Endodermal cell (in vitro differentiated cells): ENCODE measurements at regions not wholly inside any gene's neighbourhood (a gene's known extent, or its start where the extent isn't known, plus 50 kb on each side); places are given as distances from the start of the nearest gene placed in this dataset.

ENCODE experiments used
- DNase-seq: peaks from one replicate; pipeline ENCODE4 v3.0.0-alpha.2; 2017
- H3K27ac ChIP-seq: 2 replicates; pipeline ENCODE4 v1.5.1; 2013; ENCODE audit warnings: mild to moderate bottlenecking, low read depth, low read length, moderate library complexity
- H3K27me3 ChIP-seq: 2 replicates; pipeline ENCODE4 v1.6.1; 2013; ENCODE audit warnings: mild to moderate bottlenecking, low read length, moderate library complexity; ENCODE audit not compliant: insufficient read depth, control insufficient read depth, poor library complexity, severe bottlenecking
- H3K36me3 ChIP-seq: 2 replicates; pipeline ENCODE4 v1.7.0; 2013; ENCODE audit warnings: mild to moderate bottlenecking, low read length, moderate library complexity; ENCODE audit not compliant: control insufficient read depth, insufficient read depth
- H3K4me1 ChIP-seq: one replicate; pipeline ENCODE4 v1.7.0; 2013; ENCODE audit warnings: low read length; ENCODE audit not compliant: control insufficient read depth, insufficient read depth
- H3K4me3 ChIP-seq: 2 replicates; pipeline ENCODE4 v1.5.1; 2013; ENCODE audit warnings: mild to moderate bottlenecking, low read length, moderate library complexity
- H3K9ac ChIP-seq: 2 replicates; pipeline ENCODE4 v1.6.1; 2013; ENCODE audit warnings: mild to moderate bottlenecking, low read length, moderate library complexity; ENCODE audit not compliant: poor library complexity, severe bottlenecking; ENCODE audit errors: extremely low read depth
- H3K9me3 ChIP-seq: 2 replicates; pipeline ENCODE4 v1.6.1; 2013; ENCODE audit warnings: mild to moderate bottlenecking, low read length, moderate library complexity; ENCODE audit not compliant: control insufficient read depth
- H3K27ac Mint-ChIP-seq: 2 replicates; pipeline ENCODE4 v1.8.0; 2020; ENCODE audit warnings: mixed read lengths
- H3K27me3 Mint-ChIP-seq: 2 replicates; pipeline ENCODE4 v1.8.0; 2021; ENCODE audit warnings: mild to moderate bottlenecking, mixed read lengths; ENCODE audit not compliant: insufficient read depth
- H3K36me3 Mint-ChIP-seq: 2 replicates; pipeline ENCODE4 v1.8.0; 2020; ENCODE audit warnings: low read depth, mixed read lengths
- H3K4me1 Mint-ChIP-seq: 2 replicates; pipeline ENCODE4 v1.8.0; 2020; ENCODE audit warnings: mixed read lengths
- H3K4me3 Mint-ChIP-seq: 2 replicates; pipeline ENCODE4 v1.8.0; 2020; ENCODE audit warnings: mild to moderate bottlenecking, moderate library complexity, mixed read lengths
- H3K9me3 Mint-ChIP-seq: 2 replicates; pipeline ENCODE4 v1.8.0; 2020; ENCODE audit warnings: mild to moderate bottlenecking, mixed read lengths
- WGBS, 2 experiments: methylation state at CpG; one replicate each; pipeline versions ENCODE4 v1.1.5 to v1.1.7; 2013; ENCODE audit warnings: missing lambda C conversion rate in 2 of 2, mixed read lengths in 1 of 2; ENCODE audit not compliant: insufficient coverage in 1 of 2, insufficient read length in 1 of 2; 5-methylcytosine and 5-hydroxymethylcytosine counted together
- TF ChIP-seq, protein P1 (sequence below): fragments of 200-600 bp; sonication (generic); conservative IDR thresholded peaks from 2 replicates; pipeline ENCODE4 v1.5.0; 2021; ENCODE audit warnings: antibody characterized with exemption, mild to moderate bottlenecking

DNA sequence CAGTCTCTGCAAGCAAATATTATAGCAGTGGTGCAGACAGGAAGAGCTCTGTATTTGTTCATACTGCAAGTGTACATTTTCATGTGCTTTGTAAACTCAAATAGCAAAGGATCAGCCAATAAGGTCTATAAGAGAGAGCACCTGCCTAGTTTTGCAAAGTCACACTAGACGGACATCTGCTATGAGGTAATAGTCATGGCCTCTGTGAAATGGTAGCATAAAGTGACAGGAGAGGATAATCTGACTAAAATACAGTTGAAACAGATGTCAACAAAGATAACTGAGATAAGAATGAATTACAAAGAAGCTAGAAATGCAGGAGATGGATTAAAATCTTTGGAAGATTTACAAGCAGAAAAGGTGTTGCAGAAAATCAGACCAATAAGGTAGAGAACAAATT is 70.6 kb upstream of the SPON1 start:
- no peak overlapping the region for H3K27ac ChIP-seq
- 91% methylated on average over 1 of the region's 1 CpG; no CpG with 5 or more reads in 1 of the 2 experiments for WGBS, 2 experiments

DNA sequence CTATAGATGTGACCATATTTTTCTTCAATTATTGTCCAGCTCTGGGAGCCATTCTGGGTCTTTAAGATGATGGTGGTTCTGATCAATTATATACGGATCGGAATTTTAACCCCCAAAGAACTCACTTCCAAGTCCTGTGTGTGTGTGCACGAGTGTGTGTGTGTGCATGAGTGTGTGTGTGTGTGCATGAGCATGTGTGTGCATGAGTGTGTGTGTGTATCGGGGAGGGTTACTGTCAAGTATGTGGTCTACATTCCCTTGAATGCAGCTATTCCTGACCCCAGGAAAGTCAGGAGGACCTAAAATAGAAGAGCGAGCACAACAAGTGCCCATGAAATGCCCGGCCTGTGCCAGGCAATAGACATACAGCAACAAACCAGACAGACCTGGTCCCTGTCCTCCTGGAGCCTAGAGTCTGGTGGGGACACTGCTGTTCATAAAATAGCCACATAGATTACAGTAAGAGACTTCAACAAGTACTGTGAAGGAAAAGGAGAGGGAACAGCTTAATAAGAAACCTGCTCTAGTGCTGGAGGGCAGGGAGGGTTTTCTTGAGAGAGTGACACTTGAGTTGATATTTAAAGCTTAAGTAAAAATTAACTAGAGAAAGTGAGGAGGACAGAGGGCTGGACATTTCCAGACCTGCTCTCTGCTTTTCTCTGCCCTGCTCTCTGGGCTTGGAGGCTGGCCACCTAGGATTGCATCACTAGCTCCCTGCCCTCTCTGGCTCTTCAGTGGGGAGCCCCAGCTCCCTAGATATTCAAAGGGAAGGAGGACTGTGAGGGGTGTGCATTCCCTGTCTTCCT is 66.1 kb upstream of the SPON1 start:
- H3K9ac ChIP-seq: no peak overlapping the region
- H3K27me3 ChIP-seq: no peaks in the 10 kb centered on the region
- TF ChIP-seq, protein P1, sequence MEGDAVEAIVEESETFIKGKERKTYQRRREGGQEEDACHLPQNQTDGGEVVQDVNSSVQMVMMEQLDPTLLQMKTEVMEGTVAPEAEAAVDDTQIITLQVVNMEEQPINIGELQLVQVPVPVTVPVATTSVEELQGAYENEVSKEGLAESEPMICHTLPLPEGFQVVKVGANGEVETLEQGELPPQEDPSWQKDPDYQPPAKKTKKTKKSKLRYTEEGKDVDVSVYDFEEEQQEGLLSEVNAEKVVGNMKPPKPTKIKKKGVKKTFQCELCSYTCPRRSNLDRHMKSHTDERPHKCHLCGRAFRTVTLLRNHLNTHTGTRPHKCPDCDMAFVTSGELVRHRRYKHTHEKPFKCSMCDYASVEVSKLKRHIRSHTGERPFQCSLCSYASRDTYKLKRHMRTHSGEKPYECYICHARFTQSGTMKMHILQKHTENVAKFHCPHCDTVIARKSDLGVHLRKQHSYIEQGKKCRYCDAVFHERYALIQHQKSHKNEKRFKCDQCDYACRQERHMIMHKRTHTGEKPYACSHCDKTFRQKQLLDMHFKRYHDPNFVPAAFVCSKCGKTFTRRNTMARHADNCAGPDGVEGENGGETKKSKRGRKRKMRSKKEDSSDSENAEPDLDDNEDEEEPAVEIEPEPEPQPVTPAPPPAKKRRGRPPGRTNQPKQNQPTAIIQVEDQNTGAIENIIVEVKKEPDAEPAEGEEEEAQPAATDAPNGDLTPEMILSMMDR: no peak
- no peak overlapping the region for H3K27ac Mint-ChIP-seq
- 78 to 80% methylated on average over 5 to 6 of the region's 6 CpGs for WGBS, 2 experiments
- no peak overlapping the region for H3K4me3 ChIP-seq
- H3K4me3 Mint-ChIP-seq: no peak overlapping the region
- no peak overlapping the region for H3K27ac ChIP-seq
- H3K27me3 Mint-ChIP-seq: no peaks in the 10 kb centered on the region
- peaks cover 5% of the 10 kb centered on the region for H3K4me1 Mint-ChIP-seq
- H3K9me3 ChIP-seq: no peaks in the 10 kb centered on the region
- DNase-seq: no peak
- H3K4me1 ChIP-seq: no peaks in the 10 kb centered on the region
- H3K36me3 ChIP-seq: no peaks in the 10 kb centered on the region
- no peaks in the 10 kb centered on the region for H3K36me3 Mint-ChIP-seq
- H3K9me3 Mint-ChIP-seq: no peaks in the 10 kb centered on the region

More for the DNA sequence above, 70.6 kb upstream of the SPON1 start:
- H3K4me3 ChIP-seq: no peak overlapping the region
- H3K4me1 Mint-ChIP-seq: no peaks in the 10 kb centered on the region
- no peaks in the 10 kb centered on the region for H3K36me3 ChIP-seq
- no peaks in the 10 kb centered on the region for H3K4me1 ChIP-seq
- H3K9me3 ChIP-seq: no peaks in the 10 kb centered on the region
- H3K36me3 Mint-ChIP-seq: no peaks in the 10 kb centered on the region
- TF ChIP-seq, protein P1: no peak
- H3K27ac Mint-ChIP-seq: no peak overlapping the region
- no peak for DNase-seq
- no peak overlapping the region for H3K4me3 Mint-ChIP-seq
- H3K27me3 ChIP-seq: no peaks in the 10 kb centered on the region
- no peaks in the 10 kb centered on the region for H3K27me3 Mint-ChIP-seq
- H3K9ac ChIP-seq: no peak overlapping the region
- no peaks in the 10 kb centered on the region for H3K9me3 Mint-ChIP-seq

GRCh38 chr11:13896981-13897353 is 65.6 kb upstream of the SPON1 start:
- Mint-ChIP-seq H3K27ac (no peak overlapping the region), H3K27me3 (no peaks in the 10 kb centered on the region)

More at GRCh38 chr11:13896981-13897353, 65.6 kb upstream of the SPON1 start:
- 83% methylated on average over 7 of the region's 7 CpGs; no CpG with 5 or more reads in 1 of the 2 experiments for WGBS, 2 experiments
- Histone ChIP-seq H3K27ac (no peak overlapping the region), H3K36me3 (no peaks in the 10 kb centered on the region), H3K27me3 (no peaks in the 10 kb centered on the region), H3K9ac (no peak overlapping the region), H3K4me3 (no peak overlapping the region), H3K9me3 (no peaks in the 10 kb centered on the region), H3K4me1 (no peaks in the 10 kb centered on the region)
- Mint-ChIP-seq H3K9me3 (no peaks in the 10 kb centered on the region), H3K36me3 (no peaks in the 10 kb centered on the region), H3K4me1 (peaks cover 5% of the 10 kb centered on the region), H3K4me3 (no peak overlapping the region)
- no peak for DNase-seq
- TF ChIP-seq, protein P1: no peak
